ENCODE measurements at regions not wholly inside any gene's neighbourhood (a gene's known extent, or its start where the extent isn't known, plus 50 kb on each side); places are given as distances from the start of the nearest gene placed in this dataset.

GRCh38 chr6:9789201-9789600 is 625.7 kb downstream of the TFAP2A start:
- H3K9me3 ChIP-seq: no peaks in the 10 kb centered on the region
- intact Hi-C loops (cut with DNase I; ENCODE audit: low total_unique reads): no loop called here
- no peak for DNase-seq
- H3K4me1 ChIP-seq: no peaks in the 10 kb centered on the region
- no peak for TF ChIP-seq POLR2A (IDR thresholded peaks at IDR 0.05)
- TF ChIP-seq CTCF (IDR thresholded peaks at IDR 0.05): no peak
- H3K4me3 ChIP-seq: no peak overlapping the region
- no peak overlapping the region for H3K27ac ChIP-seq
- H3K27me3 ChIP-seq: no peaks in the 10 kb centered on the region
- no peaks in the 10 kb centered on the region for H3K36me3 ChIP-seq

- TF ChIP-seq CTCF (IDR thresholded peaks at IDR 0.05) (no peak), POLR2A (IDR thresholded peaks at IDR 0.05) (no peak)
- H3K9me3 ChIP-seq: no peaks in the 10 kb centered on the region
- no peaks in the 10 kb centered on the region for H3K27me3 ChIP-seq
- intact Hi-C loops (cut with DNase I; ENCODE audit: low total_unique reads): no loop called here
- H3K4me1 ChIP-seq: no peaks in the 10 kb centered on the region
- no peak for DNase-seq
- no peak overlapping the region for H3K27ac ChIP-seq
- no peak overlapping the region for H3K4me3 ChIP-seq
- H3K36me3 ChIP-seq: no peaks in the 10 kb centered on the region
Observed at GRCh38 chr6:9784786-9785185, 630.1 kb downstream of the TFAP2A start.

GRCh38 chr6:9783567-9783966 is 631.3 kb downstream of the TFAP2A start:
- H3K36me3 ChIP-seq: no peaks in the 10 kb centered on the region
- no peak for TF ChIP-seq CTCF (IDR thresholded peaks at IDR 0.05)
- no peak for TF ChIP-seq POLR2A (IDR thresholded peaks at IDR 0.05)

GRCh38 chr6:9766240-9766915 is 648.5 kb downstream of the TFAP2A start:
- Histone ChIP-seq H3K27me3 (no peaks in the 10 kb centered on the region), H3K36me3 (no peaks in the 10 kb centered on the region), H3K4me1 (no peaks in the 10 kb centered on the region), H3K27ac (no peak overlapping the region), H3K4me3 (no peak overlapping the region), H3K9me3 (no peaks in the 10 kb centered on the region)
- intact Hi-C loops (cut with DNase I; ENCODE audit: low total_unique reads): no loop called here
- TF ChIP-seq POLR2A (IDR thresholded peaks at IDR 0.05) (no peak), CTCF (IDR thresholded peaks at IDR 0.05) (no peak)
- DNase-seq: no peak

More at GRCh38 chr6:9783567-9783966, 631.3 kb downstream of the TFAP2A start:
- Histone ChIP-seq H3K9me3 (no peaks in the 10 kb centered on the region), H3K27me3 (no peaks in the 10 kb centered on the region), H3K27ac (no peak overlapping the region), H3K4me1 (no peaks in the 10 kb centered on the region), H3K4me3 (no peak overlapping the region)
- intact Hi-C loops (cut with DNase I; ENCODE audit: low total_unique reads): no loop called here
- no peak for DNase-seq

GRCh38 chr6:9761220-9761619 is 653.7 kb downstream of the TFAP2A start:
- H3K27me3 ChIP-seq: no peaks in the 10 kb centered on the region
- H3K36me3 ChIP-seq: no peaks in the 10 kb centered on the region
- intact Hi-C loops (cut with DNase I; ENCODE audit: low total_unique reads): no loop called here
- no peaks in the 10 kb centered on the region for H3K9me3 ChIP-seq
- DNase-seq: no peak
- no peak overlapping the region for H3K27ac ChIP-seq
- H3K4me3 ChIP-seq: no peak overlapping the region
- TF ChIP-seq CTCF (IDR thresholded peaks at IDR 0.05) (no peak), POLR2A (IDR thresholded peaks at IDR 0.05) (no peak)
- no peaks in the 10 kb centered on the region for H3K4me1 ChIP-seq

All from uterus (tissue), 3 donors.